Osteocyte (in vitro differentiated cells): ENCODE measurements at regions not wholly inside any gene's neighbourhood (a gene's known extent, or its start where the extent isn't known, plus 50 kb on each side); places are given as distances from the start of the nearest gene placed in this dataset.
"Not testable (repeated sequence)": the region's sequence is repeated elsewhere in the genome, so short reads cannot be mapped to it uniquely, and the experiment has no call there.

Source experiments
- DNase-seq: peaks from one replicate; pipeline ENCODE4 v3.0.0; 2021; ENCODE audit warnings: mixed read lengths; ENCODE audit not compliant: unreplicated experiment; ENCODE audit errors: extremely low spot score
- H3K27ac Mint-ChIP-seq: one replicate; pipeline ENCODE4 v1.8.0; 2021; ENCODE audit warnings: mild to moderate bottlenecking, mixed read lengths; ENCODE audit not compliant: unreplicated experiment
- H3K27me3 Mint-ChIP-seq: one replicate; pipeline ENCODE4 v1.8.0; 2021; ENCODE audit warnings: mixed read lengths; ENCODE audit not compliant: unreplicated experiment
- H3K36me3 Mint-ChIP-seq: one replicate; pipeline ENCODE4 v1.8.0; 2021; ENCODE audit warnings: mixed read lengths; ENCODE audit not compliant: unreplicated experiment
- H3K4me1 Mint-ChIP-seq: one replicate; pipeline ENCODE4 v1.8.0; 2021; ENCODE audit warnings: mixed read lengths; ENCODE audit not compliant: unreplicated experiment
- H3K4me3 Mint-ChIP-seq: one replicate; pipeline ENCODE4 v1.8.0; 2021; ENCODE audit warnings: mild to moderate bottlenecking, moderate library complexity, mixed read lengths; ENCODE audit not compliant: unreplicated experiment
- H3K9me3 Mint-ChIP-seq: one replicate; pipeline ENCODE4 v1.8.0; 2021; ENCODE audit warnings: mixed read lengths; ENCODE audit not compliant: unreplicated experiment
- TF ChIP-seq, protein P1 (sequence below): fragments of 200-600 bp; sonication (generic); IDR thresholded peaks from 2 replicates; pipeline ENCODE4 v1.5.0; 2021; ENCODE audit warnings: antibody characterized with exemption, mild to moderate bottlenecking, moderate library complexity

GRCh38 chr9:32177396-32177795 lies 207.0 kb upstream of the ACO1 start:
- TF ChIP-seq, protein P1, sequence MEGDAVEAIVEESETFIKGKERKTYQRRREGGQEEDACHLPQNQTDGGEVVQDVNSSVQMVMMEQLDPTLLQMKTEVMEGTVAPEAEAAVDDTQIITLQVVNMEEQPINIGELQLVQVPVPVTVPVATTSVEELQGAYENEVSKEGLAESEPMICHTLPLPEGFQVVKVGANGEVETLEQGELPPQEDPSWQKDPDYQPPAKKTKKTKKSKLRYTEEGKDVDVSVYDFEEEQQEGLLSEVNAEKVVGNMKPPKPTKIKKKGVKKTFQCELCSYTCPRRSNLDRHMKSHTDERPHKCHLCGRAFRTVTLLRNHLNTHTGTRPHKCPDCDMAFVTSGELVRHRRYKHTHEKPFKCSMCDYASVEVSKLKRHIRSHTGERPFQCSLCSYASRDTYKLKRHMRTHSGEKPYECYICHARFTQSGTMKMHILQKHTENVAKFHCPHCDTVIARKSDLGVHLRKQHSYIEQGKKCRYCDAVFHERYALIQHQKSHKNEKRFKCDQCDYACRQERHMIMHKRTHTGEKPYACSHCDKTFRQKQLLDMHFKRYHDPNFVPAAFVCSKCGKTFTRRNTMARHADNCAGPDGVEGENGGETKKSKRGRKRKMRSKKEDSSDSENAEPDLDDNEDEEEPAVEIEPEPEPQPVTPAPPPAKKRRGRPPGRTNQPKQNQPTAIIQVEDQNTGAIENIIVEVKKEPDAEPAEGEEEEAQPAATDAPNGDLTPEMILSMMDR, result no peak
- Mint-ChIP-seq H3K4me1 (no peaks in the 10 kb centered on the region), H3K27me3 (peaks cover 4% of the 10 kb centered on the region), H3K9me3 (no peaks in the 10 kb centered on the region), H3K4me3 (no peak overlapping the region), H3K27ac (no peak overlapping the region), H3K36me3 (no peaks in the 10 kb centered on the region)
- no peak for DNase-seq

GRCh38 chr9:32180597-32180996 lies 203.8 kb upstream of the ACO1 start:
- Mint-ChIP-seq H3K36me3 (no peaks in the 10 kb centered on the region), H3K4me1 (no peaks in the 10 kb centered on the region), H3K27ac (no peak overlapping the region), H3K27me3 (no peaks in the 10 kb centered on the region), H3K4me3 (no peak overlapping the region), H3K9me3 (no peaks in the 10 kb centered on the region)
- TF ChIP-seq, protein P1, result no peak
- DNase-seq, result no peak

DNA sequence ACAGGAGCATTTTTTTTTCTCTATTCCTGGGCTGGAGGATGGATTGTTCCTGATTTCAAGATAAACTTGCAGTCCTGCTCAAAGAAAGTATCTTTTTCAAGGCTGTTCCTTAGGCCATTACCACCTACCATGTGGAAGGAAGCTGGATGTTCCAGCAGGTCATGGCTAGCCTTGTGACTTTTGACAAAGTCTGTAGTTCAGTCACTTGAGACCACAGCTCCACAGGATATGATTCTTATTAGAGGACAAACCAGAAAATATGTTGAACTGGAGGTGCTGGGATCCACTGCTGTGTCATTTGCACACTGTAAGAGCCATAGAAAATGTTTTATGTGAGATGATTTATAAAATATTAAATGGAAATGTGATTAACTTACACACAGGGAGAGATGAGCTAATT lies 184.2 kb upstream of the ACO1 start:
- Mint-ChIP-seq H3K4me1 (peaks cover 3% of the 10 kb centered on the region), H3K9me3 (peaks cover 3% of the 10 kb centered on the region), H3K27ac (no peak overlapping the region), H3K27me3 (no peaks in the 10 kb centered on the region), H3K36me3 (no peaks in the 10 kb centered on the region), H3K4me3 (no peak overlapping the region)
- TF ChIP-seq, protein P1, result no peak
- DNase-seq, result no peak

GRCh38 chr9:32200896-32201295 lies 183.5 kb upstream of the ACO1 start:
- DNase-seq, result no peak
- H3K27me3 Mint-ChIP-seq, result no peaks in the 10 kb centered on the region
- H3K4me3 Mint-ChIP-seq, result no peak overlapping the region

DNA sequence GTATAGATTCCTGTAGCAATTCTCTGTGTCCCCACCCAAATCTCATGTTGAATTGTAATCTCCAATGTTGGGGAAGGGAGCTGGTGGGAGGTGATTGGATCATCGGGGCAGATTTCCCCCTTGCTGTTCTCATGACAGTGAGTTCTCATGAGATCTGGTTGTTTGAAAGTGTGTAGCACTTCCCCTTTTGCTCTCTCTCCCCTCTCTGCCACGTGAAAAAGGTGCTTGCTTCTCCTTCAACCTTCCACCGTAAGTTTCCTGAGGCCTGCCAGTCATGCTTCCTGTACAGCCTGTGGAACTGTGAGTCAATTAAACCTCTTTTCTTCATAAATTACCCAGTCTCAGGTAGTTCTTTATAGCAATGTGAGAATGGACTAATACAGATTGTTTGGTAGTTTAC lies 175.3 kb upstream of the ACO1 start:
- not testable (repeated sequence) for H3K36me3 Mint-ChIP-seq, H3K4me1 Mint-ChIP-seq, H3K27me3 Mint-ChIP-seq, DNase-seq, H3K27ac Mint-ChIP-seq, H3K9me3 Mint-ChIP-seq, H3K4me3 Mint-ChIP-seq

More at GRCh38 chr9:32200896-32201295, 183.5 kb upstream of the ACO1 start:
- TF ChIP-seq, protein P1, result no peak
- H3K36me3 Mint-ChIP-seq, result no peaks in the 10 kb centered on the region
- H3K9me3 Mint-ChIP-seq, result peaks cover 3% of the 10 kb centered on the region
- H3K4me1 Mint-ChIP-seq, result peaks cover 3% of the 10 kb centered on the region
- H3K27ac Mint-ChIP-seq, result no peak overlapping the region
